ENCODE measurements at regions not wholly inside any gene's neighbourhood (a gene's known extent, or its start where the extent isn't known, plus 50 kb on each side); places are given as distances from the start of the nearest gene placed in this dataset.

DNA sequence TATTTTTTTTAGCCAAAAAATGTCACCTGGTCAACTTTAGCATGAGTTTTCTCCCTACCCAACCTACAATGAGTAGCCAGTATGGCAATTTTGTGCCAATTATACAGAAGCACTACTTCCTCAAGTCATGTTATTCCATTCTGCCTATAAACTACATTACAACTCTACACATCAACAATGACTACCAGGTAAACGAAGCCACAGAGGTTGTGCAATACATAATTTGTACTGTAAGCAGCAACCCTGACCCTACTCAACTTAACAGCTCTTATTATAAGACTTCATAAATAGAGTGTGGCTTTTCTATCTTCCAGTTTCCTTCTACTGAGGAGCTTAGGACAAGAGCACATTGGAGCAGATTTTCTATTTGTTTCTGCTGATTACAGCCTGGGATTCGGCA, 160.5 kb downstream of the HS3ST1 start:
- Histone ChIP-seq H3K27me3 (ENCODE audit: control insufficient read depth, insufficient read depth, low read length) (no peaks in the 10 kb centered on the region), H3K9me3 (ENCODE audit: control insufficient read depth, insufficient read depth, low read length) (no peaks in the 10 kb centered on the region), H3K36me3 (ENCODE audit: control insufficient read depth, insufficient read depth, low read length) (no peaks in the 10 kb centered on the region), H3K9ac (ENCODE audit: low read depth, low read length) (no peak overlapping the region), H3K27ac (ENCODE audit: low read depth, low read length) (no peak overlapping the region), H3K4me3 (ENCODE audit: low read depth, low read length) (no peak overlapping the region), H3K4me1 (ENCODE audit: control insufficient read depth, insufficient read depth, low read length) (peaks cover 9% of the 10 kb centered on the region)

DNA sequence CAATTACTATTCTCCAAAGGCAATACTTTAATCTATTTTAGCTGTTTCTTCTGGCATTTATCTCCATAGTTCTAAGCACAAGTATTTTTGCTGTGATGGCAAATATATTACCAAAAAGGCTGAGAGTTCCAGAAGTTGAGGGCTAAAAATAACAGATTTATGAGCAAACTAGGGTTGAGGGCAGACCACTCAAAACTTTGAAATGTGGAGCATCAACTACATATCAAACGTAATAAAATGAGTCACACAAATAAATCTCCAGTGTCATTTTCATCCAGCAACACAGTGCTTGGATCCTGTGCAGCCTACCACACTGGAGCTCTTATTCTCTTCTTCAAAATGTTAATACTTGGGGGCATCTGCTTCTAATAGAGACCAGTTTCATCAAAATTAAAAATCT, 163.9 kb downstream of the HS3ST1 start:
- H3K9ac ChIP-seq (ENCODE audit: low read depth, low read length) = no peak overlapping the region
- H3K36me3 ChIP-seq (ENCODE audit: control insufficient read depth, insufficient read depth, low read length) = no peaks in the 10 kb centered on the region
- H3K27ac ChIP-seq (ENCODE audit: low read depth, low read length) = no peak overlapping the region
- H3K9me3 ChIP-seq (ENCODE audit: control insufficient read depth, insufficient read depth, low read length) = no peaks in the 10 kb centered on the region
- no peaks in the 10 kb centered on the region for H3K27me3 ChIP-seq (ENCODE audit: control insufficient read depth, insufficient read depth, low read length)
- no peak overlapping the region for H3K4me3 ChIP-seq (ENCODE audit: low read depth, low read length)
- peaks cover 16% of the 10 kb centered on the region for H3K4me1 ChIP-seq (ENCODE audit: control insufficient read depth, insufficient read depth, low read length)

DNA sequence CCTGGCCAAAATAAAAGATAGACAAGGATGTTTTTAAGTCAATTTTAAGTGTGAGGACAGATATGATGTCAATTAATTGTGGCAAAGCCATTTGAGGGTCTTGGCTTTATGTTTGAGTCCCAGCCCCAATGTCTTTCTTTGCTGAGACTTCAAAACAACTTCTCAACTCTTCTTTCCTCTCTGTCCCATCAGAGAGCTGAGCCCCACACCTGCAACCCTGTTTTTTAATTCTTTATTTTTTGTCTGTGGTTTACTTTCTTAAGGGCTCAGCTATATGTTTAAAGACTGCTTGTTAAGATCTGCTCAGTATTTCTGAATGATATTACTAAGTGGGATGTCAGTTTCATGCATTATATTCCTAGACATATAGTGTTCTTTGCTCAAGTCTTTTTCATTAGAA, 164.3 kb downstream of the HS3ST1 start:
- Histone ChIP-seq H3K27me3 (ENCODE audit: control insufficient read depth, insufficient read depth, low read length) (no peaks in the 10 kb centered on the region), H3K4me1 (ENCODE audit: control insufficient read depth, insufficient read depth, low read length) (peaks cover 16% of the 10 kb centered on the region), H3K9ac (ENCODE audit: low read depth, low read length) (no peak overlapping the region), H3K9me3 (ENCODE audit: control insufficient read depth, insufficient read depth, low read length) (no peaks in the 10 kb centered on the region), H3K36me3 (ENCODE audit: control insufficient read depth, insufficient read depth, low read length) (no peaks in the 10 kb centered on the region), H3K27ac (ENCODE audit: low read depth, low read length) (no peak overlapping the region), H3K4me3 (ENCODE audit: low read depth, low read length) (no peak overlapping the region)

DNA sequence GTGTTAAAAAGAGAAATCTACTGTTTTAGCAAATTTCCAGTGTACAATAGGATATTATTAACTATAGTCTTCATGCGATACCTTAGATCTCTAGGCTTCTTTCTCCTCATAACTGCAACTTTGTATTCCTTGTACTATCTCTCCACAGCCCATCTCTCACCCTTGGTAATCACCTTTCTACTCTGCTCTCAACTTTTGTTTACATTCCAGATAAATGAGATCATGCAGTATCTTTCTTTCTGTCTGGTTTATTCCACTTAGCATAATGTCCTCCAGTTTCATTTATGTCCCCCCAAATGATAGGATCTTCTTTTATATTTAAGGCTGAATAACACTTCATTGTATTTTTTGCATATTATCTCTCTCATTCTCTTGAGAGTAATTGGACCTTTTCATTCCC, 165.5 kb downstream of the HS3ST1 start:
- H3K4me1 ChIP-seq (ENCODE audit: control insufficient read depth, insufficient read depth, low read length) = peaks cover 16% of the 10 kb centered on the region
- no peak overlapping the region for H3K27ac ChIP-seq (ENCODE audit: low read depth, low read length)
- no peaks in the 10 kb centered on the region for H3K36me3 ChIP-seq (ENCODE audit: control insufficient read depth, insufficient read depth, low read length)
- H3K27me3 ChIP-seq (ENCODE audit: control insufficient read depth, insufficient read depth, low read length) = no peaks in the 10 kb centered on the region
- H3K9me3 ChIP-seq (ENCODE audit: control insufficient read depth, insufficient read depth, low read length) = no peaks in the 10 kb centered on the region
- no peak overlapping the region for H3K9ac ChIP-seq (ENCODE audit: low read depth, low read length)
- H3K4me3 ChIP-seq (ENCODE audit: low read depth, low read length) = peak overlapping the region; percentile 22; the same call in 1 of the 2 replicates

DNA sequence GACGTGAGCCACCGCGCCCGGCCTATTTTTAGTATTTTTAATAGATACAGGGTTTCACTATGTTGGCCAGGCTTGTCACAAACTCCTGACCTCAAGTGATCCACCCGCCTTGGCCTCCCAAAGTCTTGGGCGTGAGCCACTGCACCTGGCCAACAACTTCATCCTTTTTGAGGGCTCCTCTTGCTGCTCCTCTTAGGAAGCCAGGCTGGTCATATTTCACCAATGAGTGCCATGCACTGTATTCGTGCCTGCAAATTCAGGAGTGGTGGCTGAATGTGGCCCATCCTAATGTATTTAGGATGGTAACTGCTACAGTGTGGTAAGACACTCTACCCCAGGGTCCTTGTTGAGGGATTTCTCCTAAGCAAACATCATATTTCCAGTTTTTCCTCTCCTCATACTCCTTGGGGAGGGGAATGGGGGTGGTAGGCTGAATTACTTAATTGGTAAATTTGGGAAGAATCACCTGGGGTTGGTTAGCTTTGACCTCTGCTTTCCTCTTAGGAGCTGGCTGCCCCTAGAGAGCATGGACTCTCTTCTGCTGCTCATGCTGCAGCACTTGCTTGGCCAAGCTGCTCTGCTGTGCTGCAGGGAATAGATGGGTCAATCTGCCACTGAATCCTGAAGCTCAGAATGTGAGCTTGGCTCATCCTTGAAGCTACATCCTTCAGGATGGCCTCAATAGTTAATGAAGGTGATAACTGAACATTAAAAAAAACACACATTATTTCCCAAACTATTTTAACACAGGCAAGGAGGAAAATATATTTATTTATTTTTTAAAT, 167.4 kb downstream of the HS3ST1 start:
- Histone ChIP-seq H3K9me3 (ENCODE audit: control insufficient read depth, insufficient read depth, low read length) (no peaks in the 10 kb centered on the region), H3K36me3 (ENCODE audit: control insufficient read depth, insufficient read depth, low read length) (no peaks in the 10 kb centered on the region), H3K9ac (ENCODE audit: low read depth, low read length) (no peak overlapping the region), H3K4me1 (ENCODE audit: control insufficient read depth, insufficient read depth, low read length) (peaks cover 16% of the 10 kb centered on the region), H3K4me3 (ENCODE audit: low read depth, low read length) (no peak overlapping the region), H3K27me3 (ENCODE audit: control insufficient read depth, insufficient read depth, low read length) (no peaks in the 10 kb centered on the region), H3K27ac (ENCODE audit: low read depth, low read length) (no peak overlapping the region)

DNA sequence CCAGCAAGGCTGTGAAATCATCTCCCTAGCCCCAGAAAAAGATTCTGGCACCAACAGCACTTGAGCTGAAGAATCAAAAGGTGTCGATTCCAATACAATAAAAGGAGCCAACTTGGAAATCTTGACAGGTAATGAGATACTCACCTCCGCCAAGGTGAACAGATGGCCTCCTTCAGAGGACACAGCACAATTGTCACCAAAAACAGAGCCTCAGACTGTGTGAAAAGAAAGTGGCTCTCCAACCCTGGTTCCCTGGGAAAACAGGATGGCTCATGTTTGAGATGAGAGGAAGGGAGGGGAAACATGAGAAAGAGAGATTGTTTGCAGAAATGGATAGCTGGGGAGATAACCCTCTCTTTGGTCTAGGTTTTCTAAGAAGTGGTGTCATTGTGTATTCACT, 168.9 kb downstream of the HS3ST1 start:
- Histone ChIP-seq H3K36me3 (ENCODE audit: control insufficient read depth, insufficient read depth, low read length) (no peaks in the 10 kb centered on the region), H3K4me1 (ENCODE audit: control insufficient read depth, insufficient read depth, low read length) (peaks cover 16% of the 10 kb centered on the region), H3K27me3 (ENCODE audit: control insufficient read depth, insufficient read depth, low read length) (no peaks in the 10 kb centered on the region)

DNA sequence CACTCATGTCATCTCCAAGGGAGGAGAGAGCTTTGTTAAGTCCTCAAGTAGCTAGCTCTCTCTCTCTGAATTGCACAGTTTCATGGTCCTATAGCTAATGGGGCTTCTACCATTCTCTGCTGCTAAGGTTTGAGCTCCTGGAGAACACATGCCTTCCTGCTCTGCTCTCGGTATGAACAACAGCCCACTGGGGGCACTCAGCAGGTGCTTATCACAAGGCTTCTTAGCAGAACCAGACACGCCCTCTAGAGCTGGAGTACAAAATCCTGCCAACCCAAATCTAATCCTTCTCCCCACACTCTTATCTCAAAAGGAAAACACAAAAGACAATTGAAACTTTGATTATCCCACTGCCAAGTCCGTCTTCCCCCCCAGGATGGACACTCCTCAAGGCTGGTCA, 176.5 kb downstream of the HS3ST1 start:
- H3K36me3 ChIP-seq (ENCODE audit: control insufficient read depth, insufficient read depth, low read length) = no peaks in the 10 kb centered on the region
- no peaks in the 10 kb centered on the region for H3K27me3 ChIP-seq (ENCODE audit: control insufficient read depth, insufficient read depth, low read length)
- peaks cover 3% of the 10 kb centered on the region; the same call in 1 of the 2 replicates for H3K4me1 ChIP-seq (ENCODE audit: control insufficient read depth, insufficient read depth, low read length)
- no peak overlapping the region for H3K9ac ChIP-seq (ENCODE audit: low read depth, low read length)
- H3K4me3 ChIP-seq (ENCODE audit: low read depth, low read length) = no peak overlapping the region
- H3K27ac ChIP-seq (ENCODE audit: low read depth, low read length) = no peak overlapping the region
- H3K9me3 ChIP-seq (ENCODE audit: control insufficient read depth, insufficient read depth, low read length) = no peaks in the 10 kb centered on the region

More for the DNA sequence above, 168.9 kb downstream of the HS3ST1 start:
- Histone ChIP-seq H3K9me3 (ENCODE audit: control insufficient read depth, insufficient read depth, low read length) (no peaks in the 10 kb centered on the region), H3K9ac (ENCODE audit: low read depth, low read length) (no peak overlapping the region), H3K4me3 (ENCODE audit: low read depth, low read length) (no peak overlapping the region), H3K27ac (ENCODE audit: low read depth, low read length) (no peak overlapping the region)

DNA sequence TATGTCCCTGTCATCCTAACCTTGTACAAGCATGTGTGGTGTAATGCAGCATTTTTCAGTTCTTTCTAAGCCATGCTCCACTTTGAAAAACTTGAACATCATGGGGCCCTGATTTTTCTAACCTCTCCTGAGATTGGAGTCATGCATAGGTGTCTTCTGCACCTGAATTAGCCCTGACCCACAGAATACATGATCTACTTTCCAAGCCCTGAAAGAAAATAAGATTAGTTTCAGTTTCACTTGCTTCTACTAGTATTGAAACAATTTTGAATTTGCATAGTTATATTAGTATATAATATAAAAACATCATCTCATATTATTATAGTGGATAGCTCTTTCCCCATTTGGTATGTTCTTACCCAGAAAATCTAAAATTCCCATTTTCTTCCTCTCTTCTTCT, 178.2 kb downstream of the HS3ST1 start:
- H3K27ac ChIP-seq (ENCODE audit: low read depth, low read length) = no peak overlapping the region
- H3K36me3 ChIP-seq (ENCODE audit: control insufficient read depth, insufficient read depth, low read length) = no peaks in the 10 kb centered on the region
- no peaks in the 10 kb centered on the region for H3K9me3 ChIP-seq (ENCODE audit: control insufficient read depth, insufficient read depth, low read length)
- H3K27me3 ChIP-seq (ENCODE audit: control insufficient read depth, insufficient read depth, low read length) = no peaks in the 10 kb centered on the region
- no peak overlapping the region for H3K4me3 ChIP-seq (ENCODE audit: low read depth, low read length)
- H3K4me1 ChIP-seq (ENCODE audit: control insufficient read depth, insufficient read depth, low read length) = peaks cover 3% of the 10 kb centered on the region; the same call in 1 of the 2 replicates
- H3K9ac ChIP-seq (ENCODE audit: low read depth, low read length) = no peak overlapping the region

DNA sequence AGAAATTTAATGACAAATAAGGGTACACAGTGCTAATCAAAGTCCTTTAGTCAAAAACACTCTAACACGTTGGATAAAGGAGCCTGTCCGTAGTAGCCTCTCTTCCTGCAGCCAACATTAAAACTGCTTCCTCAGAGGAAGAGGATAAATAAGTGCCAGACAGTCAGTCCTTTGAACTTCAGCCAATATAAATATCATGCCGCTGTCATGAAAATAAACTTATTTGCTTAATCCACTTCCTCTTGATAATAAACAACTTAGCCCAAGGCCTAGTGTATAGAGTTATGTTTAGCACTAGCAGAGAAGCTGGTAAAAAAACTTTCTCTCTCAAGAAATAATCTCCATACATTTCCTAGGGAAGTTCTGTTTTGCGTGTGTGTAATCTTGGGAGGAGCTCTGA, 196.7 kb downstream of the HS3ST1 start:
- Histone ChIP-seq H3K9ac (ENCODE audit: low read depth, low read length) (no peak overlapping the region), H3K9me3 (ENCODE audit: control insufficient read depth, insufficient read depth, low read length) (peaks cover 3% of the 10 kb centered on the region), H3K27me3 (ENCODE audit: control insufficient read depth, insufficient read depth, low read length) (no peaks in the 10 kb centered on the region), H3K4me3 (ENCODE audit: low read depth, low read length) (no peak overlapping the region), H3K27ac (ENCODE audit: low read depth, low read length) (no peak overlapping the region), H3K36me3 (ENCODE audit: control insufficient read depth, insufficient read depth, low read length) (no peaks in the 10 kb centered on the region), H3K4me1 (ENCODE audit: control insufficient read depth, insufficient read depth, low read length) (peaks cover 23% of the 10 kb centered on the region)

DNA sequence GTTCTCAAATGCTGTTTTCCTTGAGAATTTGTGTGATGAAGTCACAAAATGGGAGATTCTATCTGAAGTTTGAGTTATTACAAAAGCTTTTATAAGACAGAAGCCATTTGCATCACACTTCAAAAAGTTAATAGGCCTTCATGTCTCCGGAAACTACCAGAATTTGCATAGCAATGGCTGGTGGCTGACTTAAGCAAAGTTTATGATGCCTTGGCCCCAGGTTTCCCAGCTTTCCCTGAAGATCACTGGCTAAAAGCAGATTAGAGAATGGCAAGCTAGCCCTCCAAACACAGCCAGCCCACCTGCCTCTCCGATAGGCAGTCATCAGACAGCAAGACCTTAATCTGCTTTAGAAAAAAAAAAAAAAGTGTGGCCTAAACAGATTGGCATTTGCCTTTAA, 197.8 kb downstream of the HS3ST1 start:
- no peaks in the 10 kb centered on the region for H3K27me3 ChIP-seq (ENCODE audit: control insufficient read depth, insufficient read depth, low read length)
- H3K4me3 ChIP-seq (ENCODE audit: low read depth, low read length) = no peak overlapping the region
- H3K9me3 ChIP-seq (ENCODE audit: control insufficient read depth, insufficient read depth, low read length) = peaks cover 3% of the 10 kb centered on the region
- peaks cover 23% of the 10 kb centered on the region for H3K4me1 ChIP-seq (ENCODE audit: control insufficient read depth, insufficient read depth, low read length)
- no peaks in the 10 kb centered on the region for H3K36me3 ChIP-seq (ENCODE audit: control insufficient read depth, insufficient read depth, low read length)
- no peak overlapping the region for H3K9ac ChIP-seq (ENCODE audit: low read depth, low read length)
- peak overlapping the region; percentile 67 for H3K27ac ChIP-seq (ENCODE audit: low read depth, low read length)

DNA sequence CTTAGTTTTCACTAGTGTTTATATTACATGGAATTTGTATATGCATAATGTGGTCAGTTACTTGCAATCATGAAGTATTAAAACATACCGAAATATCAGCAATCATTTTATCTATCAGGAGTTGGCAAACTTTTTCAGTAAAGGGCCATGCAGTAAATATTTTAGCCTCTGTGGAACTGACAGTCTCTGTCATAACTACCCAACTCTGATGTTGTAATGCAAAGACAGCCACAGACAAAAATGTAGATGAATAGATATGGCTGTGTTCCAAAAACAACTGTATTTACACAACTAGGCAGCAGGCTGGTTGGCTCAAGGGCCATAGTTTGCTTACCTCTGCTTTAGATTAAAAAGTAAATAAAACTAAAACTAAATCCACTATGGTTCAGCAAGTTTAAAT, 200.2 kb downstream of the HS3ST1 start:
- Histone ChIP-seq H3K9me3 (ENCODE audit: control insufficient read depth, insufficient read depth, low read length) (no peaks in the 10 kb centered on the region), H3K9ac (ENCODE audit: low read depth, low read length) (no peak overlapping the region), H3K27ac (ENCODE audit: low read depth, low read length) (no peak overlapping the region), H3K4me1 (ENCODE audit: control insufficient read depth, insufficient read depth, low read length) (peaks cover 27% of the 10 kb centered on the region), H3K36me3 (ENCODE audit: control insufficient read depth, insufficient read depth, low read length) (no peaks in the 10 kb centered on the region), H3K27me3 (ENCODE audit: control insufficient read depth, insufficient read depth, low read length) (no peaks in the 10 kb centered on the region), H3K4me3 (ENCODE audit: low read depth, low read length) (no peak overlapping the region)

All from HUES48 (cell line).